ENCODE measurements at regions not wholly inside any gene's neighbourhood (a gene's known extent, or its start where the extent isn't known, plus 50 kb on each side); places are given as distances from the start of the nearest gene placed in this dataset.

DNA sequence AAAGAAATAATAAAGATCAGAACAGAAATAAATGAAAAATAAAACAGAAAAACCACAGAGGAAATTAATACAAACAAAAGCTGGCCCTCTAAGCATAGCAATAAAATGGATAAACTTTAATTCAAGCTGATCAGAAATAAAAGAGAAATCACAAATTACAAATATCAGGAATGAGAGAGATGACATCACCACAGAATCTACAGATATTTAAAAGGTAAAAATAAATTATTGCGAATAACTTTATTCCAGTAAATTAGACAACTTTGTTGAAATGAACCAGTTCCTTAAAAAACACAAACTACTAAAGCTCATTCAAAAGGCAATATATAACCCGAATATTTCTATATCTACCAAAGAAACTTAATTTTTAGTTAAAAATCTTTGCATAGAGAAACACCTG lies 131.7 kb downstream of the PPP1R3A start:
- H3K36me3 ChIP-seq, result no peaks in the 10 kb centered on the region
- no peak for DNase-seq (ENCODE audit: low spot score)
- no peaks in the 10 kb centered on the region for H3K9me3 ChIP-seq
- H3K4me3 ChIP-seq, result no peak overlapping the region
- intact Hi-C loops (cut with DNase I), result no loop called here
- no peaks in the 10 kb centered on the region for H3K4me1 ChIP-seq (replicated peaks)
- no peaks in the 10 kb centered on the region for H3K27me3 ChIP-seq (replicated peaks; ENCODE audit: insufficient read depth)
- no peak overlapping the region for H3K27ac ChIP-seq
- TF ChIP-seq CTCF (IDR thresholded peaks at IDR 0.05) (no peak), POLR2AphosphoS5 (IDR thresholded peaks at IDR 0.05) (no peak), POLR2A (IDR thresholded peaks at IDR 0.05) (no peak)
- 98% methylated on average over 2 of the region's 2 CpGs for WGBS

GRCh38 chr7:113784956-113785355 lies 133.9 kb downstream of the PPP1R3A start:
- no peak overlapping the region for H3K27ac ChIP-seq
- H3K4me3 ChIP-seq, result no peak overlapping the region
- no peaks in the 10 kb centered on the region for H3K4me1 ChIP-seq (replicated peaks)
- TF ChIP-seq CTCF (IDR thresholded peaks at IDR 0.05), result no peak
- TF ChIP-seq POLR2A (IDR thresholded peaks at IDR 0.05), result no peak
- TF ChIP-seq POLR2AphosphoS5 (IDR thresholded peaks at IDR 0.05), result no peak
- DNase-seq (ENCODE audit: low spot score), result no peak
- no peaks in the 10 kb centered on the region for H3K36me3 ChIP-seq
- intact Hi-C loops (cut with DNase I), result no loop called here
- WGBS, result 66% methylated on average over 3 of the region's 3 CpGs
- H3K9me3 ChIP-seq, result no peaks in the 10 kb centered on the region
- H3K27me3 ChIP-seq (replicated peaks; ENCODE audit: insufficient read depth), result no peaks in the 10 kb centered on the region

- TF ChIP-seq POLR2A (IDR thresholded peaks at IDR 0.05) (no peak), CTCF (IDR thresholded peaks at IDR 0.05) (no peak), POLR2AphosphoS5 (IDR thresholded peaks at IDR 0.05) (no peak)
- Histone ChIP-seq H3K9me3 (no peaks in the 10 kb centered on the region), H3K27ac (no peak overlapping the region), H3K4me1 (replicated peaks) (no peaks in the 10 kb centered on the region), H3K4me3 (no peak overlapping the region), H3K36me3 (no peaks in the 10 kb centered on the region), H3K27me3 (replicated peaks; ENCODE audit: insufficient read depth) (no peaks in the 10 kb centered on the region)
- intact Hi-C loops (cut with DNase I), result no loop called here
- no peak for DNase-seq (ENCODE audit: low spot score)
- 74% methylated on average over 2 of the region's 2 CpGs for WGBS
Measured at GRCh38 chr7:113784316-113784715, 134.5 kb downstream of the PPP1R3A start.

GRCh38 chr7:113783403-113783802 lies 135.4 kb downstream of the PPP1R3A start:
- no peak for TF ChIP-seq POLR2A (IDR thresholded peaks at IDR 0.05)
- no peak for TF ChIP-seq CTCF (IDR thresholded peaks at IDR 0.05)
- no peak for TF ChIP-seq POLR2AphosphoS5 (IDR thresholded peaks at IDR 0.05)
- Histone ChIP-seq H3K27me3 (replicated peaks; ENCODE audit: insufficient read depth) (no peaks in the 10 kb centered on the region), H3K36me3 (no peaks in the 10 kb centered on the region), H3K9me3 (no peaks in the 10 kb centered on the region), H3K27ac (no peak overlapping the region), H3K4me1 (replicated peaks) (no peaks in the 10 kb centered on the region), H3K4me3 (no peak overlapping the region)
- no peak for DNase-seq (ENCODE audit: low spot score)
- WGBS, result 80% methylated on average over 4 of the region's 4 CpGs
- intact Hi-C loops (cut with DNase I), result no loop called here

- no peak for TF ChIP-seq POLR2AphosphoS5 (IDR thresholded peaks at IDR 0.05)
- TF ChIP-seq POLR2A (IDR thresholded peaks at IDR 0.05), result no peak
- no peak for TF ChIP-seq CTCF (IDR thresholded peaks at IDR 0.05)
- H3K36me3 ChIP-seq, result no peaks in the 10 kb centered on the region
- no peak overlapping the region for H3K27ac ChIP-seq
- H3K27me3 ChIP-seq (replicated peaks; ENCODE audit: insufficient read depth), result no peaks in the 10 kb centered on the region
- no peaks in the 10 kb centered on the region for H3K9me3 ChIP-seq
- H3K4me1 ChIP-seq (replicated peaks), result no peaks in the 10 kb centered on the region
- H3K4me3 ChIP-seq, result no peak overlapping the region
- intact Hi-C loops (cut with DNase I), result no loop called here
- no peak for DNase-seq (ENCODE audit: low spot score)
- WGBS, result 84% methylated on average over 1 of the region's 1 CpG
Measured at GRCh38 chr7:113775804-113776203, 143.0 kb downstream of the PPP1R3A start.
